ENCODE measurements at regions not wholly inside any gene's neighbourhood (a gene's known extent, or its start where the extent isn't known, plus 50 kb on each side); places are given as distances from the start of the nearest gene placed in this dataset.

DNA sequence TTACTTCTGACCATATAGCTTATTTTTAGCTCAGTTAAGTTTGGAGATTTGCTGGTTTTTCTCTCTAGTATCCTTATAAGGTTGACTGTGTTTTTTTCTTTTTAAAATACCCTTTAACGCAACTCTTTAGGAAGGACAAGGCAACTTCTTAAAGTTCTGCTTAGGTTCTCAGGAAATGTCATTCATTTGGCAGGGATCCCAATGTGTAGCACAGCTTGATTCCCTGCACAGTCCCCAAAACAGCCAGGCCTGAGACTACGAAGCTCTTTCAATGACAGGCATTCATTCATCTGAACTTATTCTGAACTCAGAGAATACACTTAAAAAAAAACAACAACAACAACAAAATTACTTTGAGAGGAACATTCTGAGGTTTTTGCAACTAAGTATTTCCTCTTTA, 1765.8 kb downstream of the PCDH7 start:
- H4K20me1 ChIP-seq (ENCODE audit: insufficient read depth, low read length) = no peaks in the 10 kb centered on the region
- BruUV-seq (replicated peaks) = no TSS peak
- peak overlapping the region; percentile 44; the same call in 1 of the 2 replicates for H2AFZ ChIP-seq (ENCODE audit: low read length)

DNA sequence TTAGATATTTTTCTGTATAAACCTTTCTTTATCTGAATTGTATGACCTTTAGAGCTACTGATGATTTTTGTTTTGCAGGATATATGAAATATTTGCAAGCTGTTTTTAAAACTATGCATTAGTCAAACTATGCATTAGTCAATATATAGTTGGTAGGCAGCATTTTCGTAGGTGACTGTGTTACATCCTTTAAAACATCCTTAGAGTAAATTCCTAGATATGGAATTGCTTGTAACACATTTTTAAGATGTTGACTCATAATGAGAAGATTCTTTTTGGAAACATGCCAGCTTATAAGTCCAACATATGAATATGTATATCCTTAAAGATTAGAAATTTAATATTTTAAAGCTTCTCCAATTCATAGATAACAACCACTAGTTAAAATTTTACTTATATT, 1768.5 kb downstream of the PCDH7 start:
- no peak overlapping the region for H3K4me2 ChIP-seq (ENCODE audit: low read length)
- BruUV-seq (replicated peaks) = no TSS peak
- TF ChIP-seq, protein P1, sequence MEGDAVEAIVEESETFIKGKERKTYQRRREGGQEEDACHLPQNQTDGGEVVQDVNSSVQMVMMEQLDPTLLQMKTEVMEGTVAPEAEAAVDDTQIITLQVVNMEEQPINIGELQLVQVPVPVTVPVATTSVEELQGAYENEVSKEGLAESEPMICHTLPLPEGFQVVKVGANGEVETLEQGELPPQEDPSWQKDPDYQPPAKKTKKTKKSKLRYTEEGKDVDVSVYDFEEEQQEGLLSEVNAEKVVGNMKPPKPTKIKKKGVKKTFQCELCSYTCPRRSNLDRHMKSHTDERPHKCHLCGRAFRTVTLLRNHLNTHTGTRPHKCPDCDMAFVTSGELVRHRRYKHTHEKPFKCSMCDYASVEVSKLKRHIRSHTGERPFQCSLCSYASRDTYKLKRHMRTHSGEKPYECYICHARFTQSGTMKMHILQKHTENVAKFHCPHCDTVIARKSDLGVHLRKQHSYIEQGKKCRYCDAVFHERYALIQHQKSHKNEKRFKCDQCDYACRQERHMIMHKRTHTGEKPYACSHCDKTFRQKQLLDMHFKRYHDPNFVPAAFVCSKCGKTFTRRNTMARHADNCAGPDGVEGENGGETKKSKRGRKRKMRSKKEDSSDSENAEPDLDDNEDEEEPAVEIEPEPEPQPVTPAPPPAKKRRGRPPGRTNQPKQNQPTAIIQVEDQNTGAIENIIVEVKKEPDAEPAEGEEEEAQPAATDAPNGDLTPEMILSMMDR (conservative IDR thresholded peaks at IDR 0.05; ENCODE audit: low read length) = no peak
- TF ChIP-seq EZH2phosphoT487 (IDR thresholded peaks at IDR 0.05; ENCODE audit: borderline replicate concordance, low read depth, low read length) = no peak
- intact Hi-C loops (cut with micrococcal nuclease; ENCODE audit: unreplicated experiment) = no loop called here
- H3K9me2 ChIP-seq (ENCODE audit: insufficient read depth, low read length) = no peaks in the 10 kb centered on the region
- peaks cover 1% of the 10 kb centered on the region for H3K4me1 ChIP-seq (ENCODE audit: insufficient read depth, low read length, poor library complexity, severe bottlenecking)
- CTCF ChIA-PET (ENCODE audit: unreplicated experiment) = no interaction called here
- no peaks in the 10 kb centered on the region for H3K36me3 ChIP-seq (ENCODE audit: insufficient read depth, low read length)
- H3K27ac ChIP-seq (ENCODE audit: low read depth, low read length, poor library complexity, severe bottlenecking) = no peak overlapping the region
- no peaks in the 10 kb centered on the region for H3K9me3 ChIP-seq (ENCODE audit: low read length)
- POLR2A ChIA-PET = interaction anchor here (0.6 to 1.1 kb wide), 4 partner anchors 9 to 120 kb away, joined by 3 read pairs; no protein-coding TSS in a partner anchor
- no peak overlapping the region for H2AFZ ChIP-seq (ENCODE audit: low read length)
- no peak for DNase-seq (ENCODE audit: low spot score)
- H3K4me3 ChIP-seq (ENCODE audit: low read depth, low read length, poor library complexity, severe bottlenecking) = no peak overlapping the region
- no peaks in the 10 kb centered on the region for H4K20me1 ChIP-seq (ENCODE audit: insufficient read depth, low read length)
- H3K79me2 ChIP-seq (ENCODE audit: insufficient read depth, low read depth, low read length) = no peaks in the 10 kb centered on the region

More for the DNA sequence above, 1765.8 kb downstream of the PCDH7 start:
- no peaks in the 10 kb centered on the region for H3K36me3 ChIP-seq (ENCODE audit: insufficient read depth, low read length)
- H3K4me1 ChIP-seq (ENCODE audit: insufficient read depth, low read length, poor library complexity, severe bottlenecking) = no peaks in the 10 kb centered on the region
- POLR2A ChIA-PET = no interaction called here
- CTCF ChIA-PET (ENCODE audit: unreplicated experiment) = no interaction called here
- TF ChIP-seq, protein P1 (conservative IDR thresholded peaks at IDR 0.05; ENCODE audit: low read length) = no peak
- no peak for TF ChIP-seq EZH2phosphoT487 (IDR thresholded peaks at IDR 0.05; ENCODE audit: borderline replicate concordance, low read depth, low read length)
- intact Hi-C loops (cut with micrococcal nuclease; ENCODE audit: unreplicated experiment) = no loop called here
- H3K27ac ChIP-seq (ENCODE audit: low read depth, low read length, poor library complexity, severe bottlenecking) = no peak overlapping the region
- H3K9me3 ChIP-seq (ENCODE audit: low read length) = no peaks in the 10 kb centered on the region
- H3K4me3 ChIP-seq (ENCODE audit: low read depth, low read length, poor library complexity, severe bottlenecking) = no peak overlapping the region
- DNase-seq (ENCODE audit: low spot score) = no peak
- no peaks in the 10 kb centered on the region for H3K79me2 ChIP-seq (ENCODE audit: insufficient read depth, low read depth, low read length)
- H3K9me2 ChIP-seq (ENCODE audit: insufficient read depth, low read length) = no peaks in the 10 kb centered on the region
- H3K4me2 ChIP-seq (ENCODE audit: low read length) = no peak overlapping the region

DNA sequence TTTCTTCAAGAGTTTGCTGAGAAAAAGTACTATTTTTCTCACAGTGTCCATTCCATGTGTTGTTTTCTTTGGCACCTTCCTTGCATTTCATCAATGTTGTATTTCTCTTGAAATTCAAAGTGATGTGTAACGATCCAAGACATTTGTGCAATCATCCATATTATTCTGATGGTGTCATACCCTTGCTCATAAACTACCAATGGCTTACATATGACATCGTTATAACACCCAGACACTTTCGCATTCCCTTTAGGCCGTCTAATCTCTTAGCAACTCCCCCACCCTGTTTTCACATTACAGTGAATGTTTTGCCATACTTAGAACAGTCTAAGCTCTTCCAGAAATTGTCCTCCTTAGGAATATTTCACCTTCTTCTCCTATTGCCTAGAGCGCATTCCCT, 1779.0 kb downstream of the PCDH7 start:
- ChIA-PET POLR2A (no interaction called here), CTCF (ENCODE audit: unreplicated experiment) (no interaction called here)
- H4K20me1 ChIP-seq (ENCODE audit: insufficient read depth, low read length) = no peaks in the 10 kb centered on the region
- DNase-seq (ENCODE audit: low spot score) = no peak
- no peak for TF ChIP-seq EZH2phosphoT487 (IDR thresholded peaks at IDR 0.05; ENCODE audit: borderline replicate concordance, low read depth, low read length)
- TF ChIP-seq, protein P1 (conservative IDR thresholded peaks at IDR 0.05; ENCODE audit: low read length) = no peak
- H3K4me3 ChIP-seq (ENCODE audit: low read depth, low read length, poor library complexity, severe bottlenecking) = no peak overlapping the region
- H3K4me1 ChIP-seq (ENCODE audit: insufficient read depth, low read length, poor library complexity, severe bottlenecking) = peaks cover 6% of the 10 kb centered on the region
- BruUV-seq (replicated peaks) = no TSS peak
- H3K27ac ChIP-seq (ENCODE audit: low read depth, low read length, poor library complexity, severe bottlenecking) = no peak overlapping the region
- H3K9me2 ChIP-seq (ENCODE audit: insufficient read depth, low read length) = no peaks in the 10 kb centered on the region
- no peak overlapping the region for H3K4me2 ChIP-seq (ENCODE audit: low read length)
- intact Hi-C loops (cut with micrococcal nuclease; ENCODE audit: unreplicated experiment) = no loop called here
- H3K79me2 ChIP-seq (ENCODE audit: insufficient read depth, low read depth, low read length) = no peaks in the 10 kb centered on the region
- H2AFZ ChIP-seq (ENCODE audit: low read length) = no peak overlapping the region
- no peaks in the 10 kb centered on the region for H3K36me3 ChIP-seq (ENCODE audit: insufficient read depth, low read length)
- H3K9me3 ChIP-seq (ENCODE audit: low read length) = peaks cover 11% of the 10 kb centered on the region; the same call in 1 of the 2 replicates
